ENCODE measurements at regions not wholly inside any gene's neighbourhood (a gene's known extent, or its start where the extent isn't known, plus 50 kb on each side); places are given as distances from the start of the nearest gene placed in this dataset.

DNA sequence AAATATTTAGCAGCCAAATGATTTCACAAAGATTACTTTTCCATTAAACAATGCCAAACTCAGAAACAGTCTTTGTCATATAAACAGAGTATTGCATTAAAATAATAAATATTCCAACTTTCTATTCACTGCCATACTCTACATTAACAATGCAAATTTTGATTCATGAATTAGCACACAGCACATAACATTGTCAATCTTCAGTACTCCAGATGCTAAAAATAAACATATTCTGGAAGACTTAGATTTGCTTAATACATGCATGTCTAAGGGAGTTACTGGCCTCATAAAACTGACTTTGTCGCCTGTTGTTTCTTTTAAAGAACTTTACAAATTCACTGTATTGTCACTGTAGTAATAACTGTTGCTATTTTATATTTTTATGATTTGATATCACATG lies 131.6 kb downstream of the TMEM144 start:
- H4K20me1 ChIP-seq (replicated peaks; ENCODE audit: control insufficient read depth, insufficient read depth, low read length) = no peaks in the 10 kb centered on the region
- ChIA-PET POLR2A (no interaction called here), CTCF (ENCODE audit: low intra/inter-chr PET ratio) (no interaction called here)
- FAIRE-seq (no peak), ATAC-seq (no peak), DNase-seq (ENCODE audit: extremely low read depth in 1 of 4, low spot score in 3 of 4) (no peak)
- no peaks in the 10 kb centered on the region for H3K79me2 ChIP-seq (ENCODE audit: control insufficient read depth, insufficient read depth, low read length)
- no peak overlapping the region for H3K4me2 ChIP-seq (ENCODE audit: insufficient read depth, low read length)
- H3K4me3 ChIP-seq = no peak overlapping the region
- no TSS peak for BruUV-seq (replicated peaks)
- no peak for TF ChIP-seq ADNP (tag; IDR thresholded peaks at IDR 0.05)
- TF ChIP-seq HSF4 (CRISPR knock-in tag; IDR thresholded peaks at IDR 0.05; ENCODE audit: borderline replicate concordance) = no peak
- no peak for TF ChIP-seq CCAR2 (IDR thresholded peaks at IDR 0.05; ENCODE audit: low read depth, low read length)
- TF ChIP-seq GTF2E2 (tag; IDR thresholded peaks at IDR 0.05) = no peak
- TF ChIP-seq ZSCAN32 (CRISPR knock-in tag; IDR thresholded peaks at IDR 0.05) = no peak
- no peak for TF ChIP-seq CHD4 (IDR thresholded peaks at IDR 0.05; ENCODE audit: insufficient read depth, insufficient replicate concordance, low read depth, low read length, poor library complexity, severe bottlenecking)
- TF ChIP-seq, protein P1, sequence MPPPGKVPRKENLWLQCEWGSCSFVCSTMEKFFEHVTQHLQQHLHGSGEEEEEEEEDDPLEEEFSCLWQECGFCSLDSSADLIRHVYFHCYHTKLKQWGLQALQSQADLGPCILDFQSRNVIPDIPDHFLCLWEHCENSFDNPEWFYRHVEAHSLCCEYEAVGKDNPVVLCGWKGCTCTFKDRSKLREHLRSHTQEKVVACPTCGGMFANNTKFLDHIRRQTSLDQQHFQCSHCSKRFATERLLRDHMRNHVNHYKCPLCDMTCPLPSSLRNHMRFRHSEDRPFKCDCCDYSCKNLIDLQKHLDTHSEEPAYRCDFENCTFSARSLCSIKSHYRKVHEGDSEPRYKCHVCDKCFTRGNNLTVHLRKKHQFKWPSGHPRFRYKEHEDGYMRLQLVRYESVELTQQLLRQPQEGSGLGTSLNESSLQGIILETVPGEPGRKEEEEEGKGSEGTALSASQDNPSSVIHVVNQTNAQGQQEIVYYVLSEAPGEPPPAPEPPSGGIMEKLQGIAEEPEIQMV (tag; conservative IDR thresholded peaks at IDR 0.05; ENCODE audit: low read depth) = no peak
- TF ChIP-seq POLR2G (IDR thresholded peaks at IDR 0.05; ENCODE audit: low read depth, low read length) = no peak
- TF ChIP-seq STAT5A (IDR thresholded peaks at IDR 0.05; ENCODE audit: borderline replicate concordance, low read length) = no peak
- no peak for TF ChIP-seq TAF15 (IDR thresholded peaks at IDR 0.05; ENCODE audit: low read depth, low read length)
- H3K36me3 ChIP-seq (ENCODE audit: control insufficient read depth, insufficient read depth, low read length) = no peaks in the 10 kb centered on the region
- in situ Hi-C loops (cut with MboI) (no loop called here), intact Hi-C loops (cut with micrococcal nuclease) (no loop called here)
- no peak overlapping the region for H3K9ac ChIP-seq (ENCODE audit: insufficient read depth in 1 of 2, low read depth in 2 of 2, low read length in 2 of 2)
- 0% methylated on average over 1 of the region's 1 CpG for WGBS (ENCODE audit: insufficient coverage, low coverage, missing lambda C conversion rate)
- no peaks in the 10 kb centered on the region for H3K9me1 ChIP-seq (ENCODE audit: control insufficient read depth, insufficient read depth, low read length)
- no peak overlapping the region for H3K27ac ChIP-seq (ENCODE audit: extremely low read depth, low read depth, low read length)
- H3K27me3 ChIP-seq (ENCODE audit: control insufficient read depth in 2 of 2, insufficient read depth in 2 of 2, low read length in 2 of 2) = no peaks in the 10 kb centered on the region
- H3K9me3 ChIP-seq (replicated peaks; ENCODE audit: control insufficient read depth, insufficient read depth, low read depth, low read length) = no peaks in the 10 kb centered on the region
- no peaks in the 10 kb centered on the region for H3K4me1 ChIP-seq (replicated peaks in 1 of 2; ENCODE audit: control insufficient read depth in 2 of 2, insufficient read depth in 2 of 2, low read length in 2 of 2)
- no peak overlapping the region for H2AFZ ChIP-seq (ENCODE audit: low read depth, low read length)
